HK-2 (cell line): ENCODE measurements at regions not wholly inside any gene's neighbourhood (a gene's known extent, or its start where the extent isn't known, plus 50 kb on each side); places are given as distances from the start of the nearest gene placed in this dataset.
"Not testable (repeated sequence)": the region's sequence is repeated elsewhere in the genome, so short reads cannot be mapped to it uniquely, and the experiment has no call there.

ENCODE experiments used
- DNase-seq: peaks from one replicate; pipeline ENCODE4 v3.0.0-alpha.2; 2018; ENCODE audit not compliant: unreplicated experiment

DNA sequence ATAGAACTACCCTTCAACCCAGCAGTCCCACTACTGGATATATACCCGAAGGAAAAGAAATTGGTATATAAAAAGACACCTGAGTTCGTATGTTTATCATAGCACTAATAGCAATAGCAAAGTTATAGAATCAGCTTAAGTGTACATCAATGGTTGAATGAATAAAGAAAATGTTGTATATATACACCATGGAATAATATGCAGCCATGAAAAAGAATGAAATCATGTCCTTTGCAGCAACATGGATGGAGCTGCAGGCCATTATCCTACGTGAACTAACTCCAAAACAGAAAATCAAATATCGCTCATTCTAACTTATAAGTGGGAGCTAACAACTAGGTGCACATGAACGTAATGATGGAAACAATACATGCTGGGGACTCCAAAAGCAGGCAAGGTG lies 143.5 kb upstream of the GK2 start:
- no peak for DNase-seq

DNA sequence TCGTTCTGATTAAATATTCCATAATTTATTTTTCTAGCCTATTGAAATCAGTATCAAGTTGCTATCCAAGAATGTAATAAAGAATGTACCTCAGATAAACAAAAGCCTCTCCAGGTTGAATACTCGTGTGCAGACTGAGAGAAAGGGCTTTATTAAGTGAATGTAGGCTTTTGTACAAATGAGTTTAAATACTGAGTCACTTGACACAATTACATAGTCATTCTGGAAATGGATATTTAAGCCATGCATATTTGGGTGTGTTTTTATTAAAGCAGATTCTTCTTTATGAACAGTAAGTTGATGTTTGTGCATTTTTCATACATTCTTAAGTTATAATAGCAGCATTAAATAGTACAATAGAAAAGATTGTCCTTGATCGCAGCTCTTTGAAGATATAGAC lies 139.8 kb upstream of the GK2 start:
- DNase-seq = no peak

DNA sequence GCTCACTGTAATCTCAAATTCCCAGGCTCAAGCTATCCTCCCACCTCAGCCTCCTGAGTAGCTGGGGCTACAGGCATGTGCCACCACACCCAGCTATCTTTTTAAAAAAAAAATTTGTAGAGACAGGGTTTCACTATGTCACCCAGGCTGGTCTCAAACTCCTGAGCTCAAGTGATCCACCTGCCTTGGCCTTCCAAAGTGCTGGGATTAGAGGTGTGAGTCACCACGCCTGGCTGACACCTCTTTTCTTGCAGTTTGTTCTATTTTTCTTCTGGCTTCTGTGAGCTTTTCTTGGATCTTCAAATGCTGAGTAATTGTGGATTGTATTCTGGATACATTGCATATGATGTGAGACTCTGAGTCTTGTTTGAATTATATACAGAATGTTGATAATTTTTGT lies 137.3 kb upstream of the GK2 start:
- DNase-seq = not testable (repeated sequence)

DNA sequence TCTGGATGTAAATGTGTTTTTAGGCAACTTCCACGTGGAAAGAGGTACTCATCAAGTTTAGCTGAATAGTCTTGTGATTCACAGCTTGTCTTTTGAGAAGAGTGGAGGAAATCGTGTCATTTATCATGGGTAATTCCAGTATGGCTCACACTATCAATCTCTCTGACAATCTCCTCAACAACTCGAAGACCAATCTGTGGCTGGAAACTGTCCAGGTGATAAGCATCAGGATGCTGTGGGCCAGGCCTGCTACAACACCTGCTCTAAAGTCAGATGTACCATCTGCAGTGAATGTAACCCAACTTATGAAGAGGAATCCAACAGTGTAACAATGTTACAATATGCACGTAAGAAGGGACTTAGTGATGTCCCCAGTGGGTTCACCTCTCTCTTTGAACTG lies 132.1 kb upstream of the GK2 start:
- DNase-seq = no peak

DNA sequence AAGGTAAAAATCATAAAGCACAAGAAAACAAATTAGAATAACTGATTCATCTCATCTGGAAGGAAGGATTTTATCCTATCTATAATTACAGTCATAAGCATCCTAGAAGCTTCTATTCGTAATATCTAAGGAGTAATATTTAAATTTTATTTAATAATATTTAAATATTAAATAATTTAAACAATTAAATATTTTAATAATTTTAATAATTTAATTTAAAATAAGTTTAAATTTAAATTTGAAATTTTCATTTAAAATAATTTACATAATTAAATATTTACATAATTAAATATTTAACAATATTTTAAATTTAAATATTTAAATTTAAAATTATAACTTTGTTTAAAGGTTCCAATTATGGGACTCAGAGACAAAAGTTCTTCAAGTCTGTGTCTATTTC lies 127.5 kb upstream of the GK2 start:
- DNase-seq = no peak

DNA sequence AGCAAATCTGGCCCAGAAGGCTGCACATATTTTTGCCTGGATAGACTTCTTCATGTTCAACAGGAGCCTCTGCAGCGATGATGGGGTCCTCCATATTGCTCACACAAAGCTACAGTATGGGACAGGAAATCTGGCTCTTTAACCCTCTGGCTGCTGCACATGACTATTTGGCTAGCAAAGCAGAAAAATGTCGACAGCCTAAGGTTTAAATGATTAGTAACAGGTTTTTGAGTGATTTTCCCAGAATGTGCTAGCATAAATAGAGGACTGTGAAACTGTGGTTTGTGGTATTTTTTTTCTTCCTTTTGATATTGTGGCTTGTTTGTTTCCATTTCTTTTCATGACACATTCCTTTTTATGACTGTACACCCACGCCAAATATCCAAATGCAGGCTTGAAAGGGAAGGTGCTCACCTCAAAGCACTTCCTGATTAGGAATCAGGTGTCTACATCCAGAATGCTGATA lies 120.2 kb upstream of the GK2 start:
- DNase-seq = no peak

DNA sequence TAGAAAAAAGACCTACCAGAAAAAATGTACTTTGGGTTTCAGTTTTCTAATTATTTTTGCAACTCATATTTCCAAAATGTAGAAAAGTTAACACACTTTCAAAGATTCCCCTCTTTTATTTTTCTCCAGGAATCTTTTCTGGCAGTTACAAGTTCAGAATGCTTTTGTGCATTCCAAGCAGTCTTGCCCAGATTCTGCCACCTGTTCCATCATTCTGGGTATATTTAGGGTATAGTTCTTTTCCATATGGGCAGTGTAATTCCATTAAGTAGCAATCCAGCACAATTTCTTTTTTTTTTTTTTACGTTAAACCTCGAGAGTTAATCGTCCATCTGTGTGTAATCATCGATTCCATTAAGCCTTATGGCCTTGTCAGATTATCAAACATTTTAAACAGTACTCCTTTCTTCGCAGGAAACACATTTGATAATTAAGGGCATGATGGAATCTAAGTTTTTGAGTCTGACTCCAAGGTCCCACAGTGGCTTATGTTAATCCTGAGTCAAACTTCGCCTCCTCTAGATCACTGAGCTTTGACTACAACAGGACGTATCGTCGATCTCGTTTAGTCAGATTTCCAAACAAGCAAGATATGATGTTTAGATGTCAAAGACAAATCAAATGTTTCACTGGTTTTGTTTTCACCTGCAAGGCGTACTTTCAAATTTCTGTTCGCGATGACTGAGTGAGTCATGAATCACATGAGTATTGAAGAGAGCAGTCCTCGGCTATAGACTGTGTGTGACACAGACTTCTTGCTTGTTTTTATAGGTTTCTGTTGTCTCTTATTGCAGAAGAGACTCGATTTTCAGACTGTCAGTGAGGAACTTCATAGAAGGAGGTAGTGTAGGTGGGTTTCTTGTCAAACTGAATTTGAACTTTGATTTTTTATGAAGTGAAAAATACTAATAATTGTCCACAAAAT lies 118.9 kb upstream of the GK2 start:
- no peak for DNase-seq

DNA sequence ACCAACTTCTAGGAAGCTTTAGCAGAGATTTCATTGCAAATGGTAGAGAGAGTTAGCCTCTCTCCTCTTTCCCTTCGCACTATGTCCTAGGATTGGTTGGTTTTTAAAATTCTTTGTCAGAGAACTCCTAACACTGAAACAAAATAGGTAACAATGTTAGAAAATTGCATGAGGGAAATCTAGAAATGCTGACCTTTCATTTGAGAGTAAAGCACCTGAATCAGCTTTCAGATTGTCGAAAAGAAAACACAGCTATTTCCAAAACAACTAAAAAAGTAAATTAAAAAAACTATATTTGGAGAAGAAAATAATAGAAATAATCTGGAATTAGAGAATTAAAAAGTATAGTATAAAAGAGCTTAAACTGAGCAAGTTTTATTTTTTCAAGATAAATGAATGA lies 108.1 kb upstream of the GK2 start:
- DNase-seq = no peak

DNA sequence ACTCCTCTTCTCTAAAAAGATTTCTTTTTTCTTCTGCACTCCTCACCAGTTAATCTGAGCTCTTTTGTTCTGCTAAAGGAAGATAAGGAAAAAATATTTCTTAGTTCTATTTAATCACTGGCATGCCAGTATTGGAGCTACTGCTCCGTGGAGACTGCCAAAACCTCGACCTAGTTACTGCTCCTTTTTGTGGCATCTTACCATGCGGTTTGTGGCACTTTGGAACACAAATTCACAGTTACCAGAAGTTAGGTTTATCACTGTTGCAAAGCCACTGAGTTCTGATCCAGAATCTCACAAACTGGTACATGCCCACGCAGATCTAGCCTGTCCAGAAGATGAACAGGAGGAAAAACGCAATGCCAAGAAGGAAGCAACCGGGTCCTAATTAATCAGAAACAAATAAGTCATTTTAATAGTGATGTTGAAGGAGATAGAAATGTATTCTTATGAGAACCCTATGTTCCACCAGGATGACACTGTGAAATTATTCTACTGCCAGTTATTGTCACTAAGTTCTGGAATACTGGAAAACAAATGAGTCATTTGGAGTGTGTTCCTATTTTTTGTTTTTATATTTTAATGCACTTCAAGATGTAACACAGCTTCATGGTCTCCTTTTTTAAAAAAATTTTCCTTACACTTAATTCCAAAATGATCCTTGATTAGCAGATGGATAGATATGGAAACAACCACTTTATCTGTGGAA lies 106.7 kb upstream of the GK2 start:
- DNase-seq = no peak

DNA sequence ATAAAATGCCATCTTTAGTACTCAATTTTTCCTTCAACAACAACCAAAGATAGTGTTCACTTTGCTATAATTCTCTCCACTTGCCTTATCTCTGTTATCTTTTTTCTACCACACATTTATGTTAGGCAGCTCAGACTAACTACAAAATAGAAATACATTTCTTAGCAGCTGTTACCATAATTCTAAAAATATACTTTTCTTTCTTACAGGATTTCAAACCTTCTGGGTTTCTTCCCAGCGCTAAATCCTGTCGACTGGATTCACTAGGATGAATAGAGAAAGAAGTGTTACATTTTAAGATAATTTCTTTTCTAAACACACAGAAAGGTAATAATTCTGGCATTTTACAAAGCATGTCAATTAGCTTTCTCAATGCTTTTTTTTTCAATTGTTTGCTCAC lies 105.5 kb upstream of the GK2 start:
- no peak for DNase-seq

DNA sequence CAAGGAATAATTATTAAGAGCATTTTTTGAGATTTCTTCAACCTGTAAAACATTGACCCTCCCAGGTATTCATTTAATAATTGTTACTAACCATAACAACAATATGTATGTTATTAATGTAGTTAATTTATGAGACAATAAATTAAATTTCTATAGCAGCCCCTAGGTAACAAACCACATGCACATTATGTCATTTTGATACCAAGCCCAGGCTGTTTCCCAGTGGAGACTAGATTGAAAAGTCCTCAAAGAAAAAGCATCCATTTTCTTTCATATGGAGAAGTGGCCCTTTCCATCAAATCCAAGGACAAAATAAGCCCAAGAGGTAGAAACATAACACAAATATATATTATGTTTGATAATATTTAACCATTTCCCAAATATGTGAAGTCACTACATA lies 104.3 kb upstream of the GK2 start:
- DNase-seq = no peak

DNA sequence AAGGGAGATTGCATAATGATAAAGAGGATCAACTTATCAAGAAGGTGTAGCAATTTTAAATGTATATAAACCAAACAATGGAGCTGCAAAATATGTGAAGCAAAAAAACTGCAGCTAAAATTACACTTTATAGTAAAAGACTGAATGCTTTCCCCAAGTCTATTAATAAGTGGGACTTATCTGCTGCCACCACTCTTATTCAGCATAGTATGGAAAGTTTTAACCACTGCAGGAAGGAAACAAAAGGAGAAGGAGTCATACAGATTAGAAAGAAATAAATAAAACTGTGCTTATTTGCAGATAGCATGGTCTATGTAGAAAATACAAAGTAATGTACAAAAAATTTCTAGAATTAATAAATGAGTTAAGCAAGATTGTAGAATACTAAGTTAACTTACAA lies 94.1 kb upstream of the GK2 start:
- no peak for DNase-seq

DNA sequence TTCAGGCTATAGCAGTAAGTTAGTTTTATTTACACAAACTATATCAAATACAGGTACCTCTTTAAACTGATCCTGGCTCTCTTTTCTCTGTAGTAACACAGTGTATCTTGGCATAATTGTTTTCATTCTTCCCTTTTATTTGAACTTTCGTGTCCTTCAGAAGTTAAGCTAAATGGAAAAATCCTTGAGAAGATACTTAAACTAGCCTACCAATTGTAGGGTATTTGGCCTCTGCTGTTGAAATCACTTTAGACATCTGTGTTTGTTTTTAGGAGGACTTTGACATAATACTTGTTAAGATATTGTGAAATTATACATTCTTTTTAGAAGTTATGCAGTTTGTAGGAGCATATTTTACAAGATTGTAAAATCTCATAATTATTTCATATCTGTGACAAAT lies 90.3 kb upstream of the GK2 start:
- DNase-seq = no peak

DNA sequence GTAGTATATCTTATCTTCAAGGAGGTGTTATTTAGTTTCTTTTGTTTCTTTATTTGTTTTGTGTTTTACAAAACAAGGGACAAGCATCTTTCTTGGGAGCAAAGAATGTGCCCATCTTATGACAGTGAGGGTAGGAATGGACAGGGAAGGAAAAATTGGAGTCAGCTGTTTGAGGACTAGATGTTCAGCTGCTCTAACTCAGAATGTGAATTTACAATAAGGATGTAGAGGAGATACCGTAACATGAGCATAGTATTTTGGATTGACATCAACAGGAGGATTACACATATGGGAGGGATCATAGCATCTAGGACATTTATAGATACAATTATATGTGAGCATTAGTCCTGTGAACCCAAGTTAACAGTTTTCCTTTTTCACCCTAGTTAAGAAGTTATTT lies 89.0 kb upstream of the GK2 start:
- no peak for DNase-seq

DNA sequence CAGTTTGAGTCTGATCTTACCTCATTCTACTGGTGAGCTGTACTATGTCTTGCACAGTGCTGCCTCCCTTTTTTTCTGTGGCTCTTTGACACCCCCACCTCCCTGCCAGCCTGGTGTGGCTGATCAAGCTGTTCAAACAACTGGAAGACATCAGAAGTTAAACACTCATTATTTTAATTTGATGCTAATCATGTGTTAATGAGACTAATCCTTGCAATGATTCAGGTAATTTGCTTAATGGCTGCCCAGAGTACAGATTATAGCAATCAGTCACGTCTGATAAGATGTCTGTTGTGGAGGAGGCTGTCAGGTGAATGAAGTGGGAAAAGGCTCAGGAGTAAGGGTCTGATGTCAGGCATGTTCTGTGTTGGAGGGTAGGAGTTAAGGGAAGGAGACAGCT lies 87.4 kb upstream of the GK2 start:
- DNase-seq = no peak

DNA sequence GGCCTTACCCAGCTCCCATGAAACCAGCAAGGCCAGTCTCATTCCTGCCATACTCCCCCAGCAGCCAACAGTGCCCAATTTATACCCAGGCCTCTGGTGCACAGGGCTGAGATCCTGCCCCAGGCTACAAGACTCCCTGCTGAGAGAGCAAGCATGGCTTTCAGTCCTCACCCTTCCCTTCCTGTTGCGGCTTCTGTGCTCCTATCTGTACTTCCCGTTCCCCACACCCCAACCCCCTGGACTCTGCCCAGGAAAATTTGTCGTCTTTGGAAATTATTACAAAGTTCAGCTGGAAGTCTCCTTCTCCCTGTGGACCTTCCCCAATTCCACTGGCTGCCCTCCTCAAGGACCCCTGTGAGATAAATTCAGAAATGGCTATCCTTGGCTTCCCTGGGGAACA lies 84.1 kb upstream of the GK2 start:
- no peak for DNase-seq

DNA sequence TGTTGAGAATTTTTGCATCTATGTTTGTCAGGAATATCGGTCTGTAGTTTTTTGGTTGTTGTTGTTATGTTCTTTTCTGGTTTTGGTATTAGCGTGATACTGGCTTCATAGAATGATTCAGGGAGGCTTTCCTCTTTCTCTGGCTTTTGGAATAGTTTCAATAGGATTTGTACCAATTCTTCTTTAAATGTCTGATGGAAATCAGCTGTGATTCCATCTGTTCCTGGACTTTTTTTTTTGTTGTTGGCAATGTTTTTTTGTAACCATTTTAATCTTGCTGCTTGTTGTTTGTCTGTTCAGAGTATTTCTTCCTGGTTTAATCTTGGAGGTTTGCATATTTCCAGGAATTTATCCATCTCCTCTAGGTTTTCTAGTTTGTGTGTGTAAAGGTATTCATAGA lies 81.5 kb upstream of the GK2 start:
- DNase-seq = no peak

DNA sequence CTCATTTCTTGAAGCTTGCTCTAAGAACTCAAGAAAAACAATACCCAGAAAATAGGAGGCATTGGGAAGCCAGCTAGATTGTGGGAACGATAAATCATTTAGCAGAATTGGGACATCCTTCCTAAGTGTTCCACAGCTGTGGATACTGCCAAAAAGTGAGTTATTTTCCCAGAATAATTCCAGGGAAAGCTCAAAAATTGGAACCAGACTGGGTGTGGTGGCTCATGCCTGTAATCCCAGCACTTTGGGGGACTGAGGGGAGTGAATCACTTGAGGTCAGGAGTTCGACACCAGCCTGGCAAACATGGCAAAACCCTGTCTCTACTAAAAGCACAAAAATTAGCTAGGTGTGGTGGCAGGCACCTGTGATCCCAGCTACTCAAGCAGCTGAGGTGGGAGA lies 68.2 kb upstream of the GK2 start:
- no peak for DNase-seq

DNA sequence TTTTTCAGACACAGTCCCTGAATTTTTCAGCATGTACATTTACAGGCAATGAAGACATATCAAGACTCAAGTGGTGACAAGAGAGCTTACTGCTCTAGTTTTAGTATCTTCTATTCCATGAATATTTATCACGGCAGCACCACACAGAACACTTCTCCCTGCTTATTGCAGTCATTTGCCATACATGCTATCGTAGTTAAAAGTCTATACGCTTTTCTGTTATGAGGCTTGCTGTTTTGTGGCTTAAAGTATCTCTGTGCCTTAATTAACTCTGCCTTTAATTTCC lies 65.4 kb upstream of the GK2 start:
- DNase-seq = no peak

DNA sequence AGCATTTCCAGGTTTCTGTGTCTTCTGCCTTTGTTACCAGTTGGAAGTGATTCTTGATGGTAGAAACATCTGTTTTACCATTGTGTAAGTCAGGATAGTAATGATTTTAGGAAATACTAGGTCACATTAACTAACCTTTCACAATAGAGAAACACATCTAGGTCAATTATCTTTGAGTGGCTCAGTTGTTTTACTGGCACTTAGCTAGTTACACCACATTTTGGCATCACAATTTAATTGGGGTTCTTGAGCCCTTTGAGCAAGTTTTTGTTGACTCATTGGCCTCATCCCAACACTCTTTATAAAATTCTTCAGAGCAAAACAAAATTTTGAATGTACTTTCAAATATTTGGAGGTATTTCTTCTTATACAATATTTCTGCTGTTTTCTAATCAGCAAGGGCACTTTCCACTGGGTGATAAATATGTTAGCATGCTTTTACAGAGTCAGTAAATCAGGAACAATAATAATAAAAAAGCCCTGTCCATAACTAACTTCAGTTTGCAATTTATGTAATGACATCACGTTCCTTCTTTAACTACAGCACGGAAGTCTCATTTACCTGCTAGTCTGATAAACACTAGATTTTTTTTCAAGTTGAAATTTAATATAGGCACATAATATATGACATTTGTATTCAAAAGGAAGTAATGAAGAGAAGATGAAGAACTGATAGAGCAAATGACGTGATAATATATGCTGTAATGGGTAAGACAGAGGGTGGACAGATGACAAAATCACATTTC lies 64.8 kb upstream of the GK2 start:
- no peak for DNase-seq

DNA sequence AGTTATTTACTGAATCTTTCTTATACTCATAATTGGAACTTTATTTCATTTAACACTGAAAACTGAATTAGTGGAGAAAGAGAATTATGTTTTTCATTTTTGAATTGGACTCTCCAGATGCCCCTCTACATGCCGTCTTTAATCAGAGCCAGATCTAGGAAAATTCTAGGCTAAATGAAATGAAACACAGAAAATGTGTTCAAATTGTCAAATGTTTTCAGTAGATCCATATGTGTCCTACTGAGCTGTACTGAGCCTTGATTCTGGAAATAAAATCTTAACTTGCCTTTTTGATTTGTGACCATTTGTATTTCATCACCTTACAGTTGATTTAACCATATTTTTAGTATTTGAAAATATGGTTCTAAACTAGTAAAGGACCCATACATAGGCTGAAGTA lies 64.0 kb upstream of the GK2 start:
- no peak for DNase-seq

DNA sequence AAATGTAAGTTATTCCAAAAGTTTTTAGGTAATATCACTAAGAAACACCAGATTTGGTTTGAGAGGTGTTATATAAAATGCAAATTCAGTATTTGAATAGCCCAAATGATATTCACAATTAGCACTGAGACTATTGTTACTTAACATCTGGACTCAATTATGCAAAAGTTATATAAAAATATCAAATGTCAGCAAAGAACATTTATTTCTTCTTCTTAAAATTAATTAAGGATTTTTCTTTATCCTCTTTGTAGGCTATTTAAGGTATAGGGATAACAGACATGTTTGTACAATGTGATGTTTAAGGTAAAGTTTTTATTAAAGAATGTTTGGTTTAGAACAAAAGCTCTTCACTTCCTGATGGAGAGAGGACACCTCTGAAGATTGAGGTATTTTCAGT lies 63.3 kb upstream of the GK2 start:
- no peak for DNase-seq
